Stimulated activated CD4-positive, alpha-beta T cell treated with anti-CD3 and anti-CD28 coated beads, Interleukin-15, amount 100 ng/mL, for 1 hour (primary cell): ENCODE measurements at regions not wholly inside any gene's neighbourhood (a gene's known extent, or its start where the extent isn't known, plus 50 kb on each side); places are given as distances from the start of the nearest gene placed in this dataset.

ENCODE experiments used
- DNase-seq, 2 donors: peaks; one replicate each; pipeline ENCODE4 v3.0.0-alpha.2; 2020; ENCODE audit warnings: low read depth in 1 of 2, low spot score in 1 of 2

- DNase-seq, result no peak
Observed at GRCh38 chrX:16444353-16444752, 205.6 kb upstream of the S100G start.

GRCh38 chrX:16445166-16445752 is 204.7 kb upstream of the S100G start:
- peak in 1 of 2 donors; percentile 5 for DNase-seq

GRCh38 chrX:16451334-16451733 is 198.6 kb upstream of the S100G start:
- no peak for DNase-seq

GRCh38 chrX:16454926-16455325 is 195.0 kb upstream of the S100G start:
- DNase-seq, result no peak

GRCh38 chrX:16457239-16457638 is 192.7 kb upstream of the S100G start:
- DNase-seq, result no peak

GRCh38 chrX:16458208-16458607 is 191.8 kb upstream of the S100G start:
- DNase-seq, result no peak

GRCh38 chrX:16459008-16459407 is 190.9 kb upstream of the S100G start:
- DNase-seq, result no peak

- DNase-seq, result no peak
Observed at GRCh38 chrX:16461968-16462367, 188.0 kb upstream of the S100G start.

GRCh38 chrX:16462912-16463311 is 187.0 kb upstream of the S100G start:
- no peak for DNase-seq

- DNase-seq, result no peak
Observed at GRCh38 chrX:16464369-16464768, 185.6 kb upstream of the S100G start.

- no peak for DNase-seq
Observed at GRCh38 chrX:16465081-16465876, 184.7 kb upstream of the S100G start.

GRCh38 chrX:16466640-16467432 is 183.1 kb upstream of the S100G start:
- no peak for DNase-seq

- DNase-seq, result no peak
Observed at GRCh38 chrX:16469870-16470269, 180.1 kb upstream of the S100G start.

GRCh38 chrX:16472345-16472744 is 177.6 kb upstream of the S100G start:
- no peak for DNase-seq

GRCh38 chrX:16474511-16474910 is 175.4 kb upstream of the S100G start:
- DNase-seq, result no peak

GRCh38 chrX:16476009-16476408 is 173.9 kb upstream of the S100G start:
- DNase-seq, result no peak

GRCh38 chrX:16476692-16477091 is 173.3 kb upstream of the S100G start:
- DNase-seq, result no peak

- no peak for DNase-seq
Observed at GRCh38 chrX:16479206-16479869, 170.6 kb upstream of the S100G start.

- DNase-seq, result no peak
Observed at GRCh38 chrX:16480049-16480448, 169.9 kb upstream of the S100G start.

GRCh38 chrX:16484338-16484737 is 165.6 kb upstream of the S100G start:
- DNase-seq, result no peak

GRCh38 chrX:16487620-16488385 is 162.2 kb upstream of the S100G start:
- no peak for DNase-seq
